Anterior cingulate cortex (tissue), 58 donors: ENCODE measurements at regions not wholly inside any gene's neighbourhood (a gene's known extent, or its start where the extent isn't known, plus 50 kb on each side); places are given as distances from the start of the nearest gene placed in this dataset.

ENCODE experiments used
- DNase-seq, 58 donors: peaks; one replicate each; lab custom pipeline; 2025; lab: John Stamatoyannopoulos, UW

DNA sequence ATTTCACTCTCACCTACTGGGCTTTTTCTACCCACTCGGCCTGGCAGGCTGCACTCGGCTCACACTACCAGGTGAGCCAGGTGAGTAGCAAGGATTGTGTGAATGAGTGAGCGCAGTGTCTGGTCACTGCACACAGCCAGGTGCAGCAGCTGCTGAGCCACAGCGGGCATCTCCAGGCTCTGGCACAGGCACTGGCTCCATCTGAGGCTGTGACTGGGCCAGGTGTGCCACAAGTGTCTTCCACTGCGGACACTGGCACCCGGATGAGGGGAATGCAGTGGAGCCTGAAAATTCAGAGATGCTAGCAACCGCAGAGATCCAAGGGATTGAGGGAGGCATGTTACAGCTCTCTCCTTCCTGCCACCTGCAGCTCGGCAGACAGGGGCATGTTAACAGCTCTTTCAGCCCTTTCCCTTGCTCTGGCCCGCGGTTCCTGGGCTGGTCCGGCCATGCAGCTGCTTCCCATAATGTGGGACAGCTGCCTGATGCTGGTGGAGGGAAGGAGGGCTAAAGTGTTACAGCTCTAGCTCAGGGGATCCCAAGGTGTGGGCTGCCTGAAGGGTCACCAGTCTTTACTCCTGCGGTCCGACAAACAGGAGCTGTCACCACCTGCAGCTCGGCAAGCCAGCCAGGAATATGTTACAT is 1038.3 kb downstream of the AMY1C start:
- DNase-seq: no peak

DNA sequence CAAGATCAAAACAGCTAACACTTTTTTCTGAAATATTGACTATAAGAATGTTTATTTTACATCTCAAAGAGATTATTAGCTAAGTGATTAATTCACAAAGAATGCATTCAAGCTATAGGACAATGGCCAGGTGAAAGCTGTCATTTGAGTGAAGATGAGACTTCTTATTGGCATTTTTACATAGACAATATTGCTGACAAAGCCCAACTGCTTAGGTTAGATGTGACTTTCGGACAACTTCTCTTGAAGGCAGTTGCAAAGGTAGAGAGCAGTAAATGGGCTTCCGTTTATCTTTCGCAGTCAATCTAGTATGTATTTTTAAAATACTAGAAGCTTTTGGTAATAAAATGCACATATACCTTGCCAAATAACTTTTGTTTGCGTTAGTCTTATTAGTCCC is 1041.3 kb downstream of the AMY1C start:
- DNase-seq: no peak

DNA sequence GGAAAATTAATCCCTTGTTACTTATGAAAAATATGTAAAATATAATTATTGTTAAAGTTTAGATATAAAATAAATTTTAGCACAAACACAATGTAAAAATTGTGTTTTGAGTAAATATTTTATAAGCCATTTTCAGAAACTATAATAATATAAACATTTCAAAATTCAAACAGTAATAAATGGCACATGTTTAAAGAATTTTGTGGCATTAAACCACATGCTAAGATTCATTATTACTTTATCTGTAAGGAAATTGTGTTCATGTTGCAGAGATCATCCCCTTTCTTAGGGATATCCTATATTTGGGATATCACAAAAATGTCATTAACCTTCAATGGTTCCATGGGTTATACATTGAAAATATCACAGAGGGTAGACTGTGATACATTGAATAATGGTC is 1044.3 kb downstream of the AMY1C start:
- no peak for DNase-seq

DNA sequence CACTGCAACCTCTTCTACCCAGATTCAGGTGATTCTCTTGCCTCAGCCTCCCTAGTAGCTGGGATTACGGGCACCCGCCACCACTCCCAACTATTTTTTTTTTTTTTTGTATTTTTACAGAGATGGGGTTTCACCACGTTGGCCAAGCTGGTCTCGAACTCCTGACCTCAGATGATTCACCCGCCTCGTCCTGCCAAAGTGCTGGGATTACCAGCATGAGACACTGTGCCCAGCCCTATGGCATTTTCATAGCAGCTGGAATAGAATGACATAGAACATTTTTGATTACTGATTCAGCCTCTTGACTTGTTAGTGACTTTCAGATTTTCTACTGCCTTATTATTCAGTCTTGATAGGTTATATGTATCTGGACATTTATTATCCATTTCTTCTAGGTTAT is 1046.2 kb downstream of the AMY1C start:
- no peak for DNase-seq

DNA sequence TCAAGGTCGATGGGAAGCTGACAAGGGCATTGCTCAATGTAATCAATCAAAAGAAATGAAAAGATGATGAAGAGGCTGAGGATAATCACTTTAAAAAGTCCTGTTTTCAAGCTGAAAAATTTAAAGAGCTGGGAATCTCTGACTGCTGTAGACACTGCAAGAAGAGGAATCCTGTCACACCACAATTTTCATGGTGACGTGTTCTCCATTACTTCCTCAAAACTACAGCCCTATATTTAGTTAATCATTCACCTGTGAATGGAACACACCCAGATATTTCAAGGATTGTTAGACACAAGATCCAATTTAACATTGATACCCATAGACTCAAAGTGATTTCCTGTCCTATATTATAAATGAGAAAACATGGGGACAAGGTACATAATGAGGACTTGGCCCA is 1048.3 kb downstream of the AMY1C start:
- no peak for DNase-seq

DNA sequence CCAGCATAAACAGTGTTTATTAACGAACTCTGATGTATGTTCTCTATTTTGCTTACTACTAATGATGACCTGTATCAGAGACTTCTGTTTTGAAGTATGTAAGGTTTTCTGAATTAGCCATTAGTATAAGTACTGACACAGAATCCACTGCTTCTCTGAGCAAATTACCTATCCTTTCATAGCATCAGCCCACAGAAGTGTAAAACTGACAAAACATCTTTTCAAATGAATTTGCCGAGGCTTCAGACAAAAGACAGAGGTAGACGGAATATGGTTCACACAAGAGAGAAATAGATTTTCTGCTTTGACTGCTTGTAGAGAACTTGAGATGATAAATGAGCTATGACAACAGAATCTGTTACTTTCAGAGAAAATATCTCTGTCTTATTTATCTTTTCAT is 1051.6 kb downstream of the AMY1C start:
- DNase-seq: no peak

DNA sequence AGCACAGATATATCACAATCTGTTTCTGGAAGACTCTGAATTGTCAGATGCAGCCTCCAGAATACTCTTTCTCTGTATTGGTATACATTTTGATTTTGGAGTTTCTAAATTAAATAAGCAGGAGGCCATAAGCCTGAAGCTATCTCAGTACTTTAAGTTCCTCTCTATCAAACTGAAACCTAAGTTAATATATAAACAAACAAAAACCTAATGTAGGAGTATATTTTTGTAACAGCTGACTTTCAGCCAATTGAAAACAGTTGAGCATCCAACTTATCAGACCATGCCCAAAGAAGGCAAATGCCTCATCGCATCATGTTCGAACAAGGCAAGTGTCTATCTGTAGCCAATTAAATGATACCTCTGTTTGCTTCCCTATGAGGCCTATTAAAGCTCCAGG is 1054.4 kb downstream of the AMY1C start:
- DNase-seq: no peak

DNA sequence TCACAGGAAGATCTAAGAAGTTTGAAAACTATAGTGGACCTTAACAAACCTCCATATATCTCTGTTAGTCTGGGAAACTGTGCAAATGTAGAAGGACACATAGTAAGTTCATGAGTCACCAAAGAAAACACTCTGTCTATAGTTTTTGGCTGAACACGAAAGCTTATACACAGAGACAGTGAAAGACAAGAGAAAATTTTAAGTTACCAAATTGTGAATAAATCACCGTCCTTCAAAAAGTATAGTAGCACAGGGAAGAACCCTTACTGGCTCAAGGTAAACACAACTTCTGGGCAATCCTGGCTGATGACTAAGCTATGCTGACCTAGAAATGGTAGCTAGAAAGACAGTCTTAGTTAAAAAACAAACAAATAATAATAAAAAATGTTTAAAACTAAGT is 1057.9 kb downstream of the AMY1C start:
- DNase-seq: no peak

DNA sequence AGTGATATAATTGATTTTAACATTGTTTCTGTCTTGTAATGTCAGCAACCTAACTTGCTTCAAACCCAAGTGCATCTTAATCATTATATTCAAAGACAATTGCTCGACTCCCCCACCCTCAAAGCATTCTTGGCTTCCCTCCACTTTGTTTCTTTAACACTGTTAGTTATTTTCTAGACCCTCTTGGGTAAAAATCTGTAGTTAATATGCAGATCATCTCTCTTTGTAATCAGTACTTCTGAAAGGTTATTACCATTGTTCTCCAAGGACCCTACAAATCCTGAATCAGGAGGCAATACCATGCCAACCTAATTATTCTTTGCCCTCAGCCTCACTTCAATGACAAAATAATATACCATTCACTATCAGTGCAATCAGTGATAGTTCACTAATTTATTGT is 1075.7 kb downstream of the AMY1C start:
- no peak for DNase-seq

DNA sequence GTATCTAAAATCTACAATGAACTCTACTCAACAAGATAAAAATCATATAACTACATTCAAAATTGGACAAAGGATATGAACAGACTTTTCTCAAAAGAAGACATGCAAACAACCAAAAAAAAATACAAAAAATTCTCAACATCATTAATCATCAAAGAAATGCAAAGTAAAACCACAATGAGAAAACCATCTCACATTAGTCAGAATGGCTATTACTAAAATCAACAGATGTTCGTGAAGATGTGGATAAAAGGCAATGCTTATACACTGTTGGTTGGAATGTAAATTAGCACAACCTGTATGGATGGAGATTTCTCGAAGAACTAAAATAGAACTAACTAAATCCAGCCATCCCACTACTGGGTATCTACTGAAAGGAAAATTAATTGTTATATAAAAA is 1080.8 kb downstream of the AMY1C start:
- DNase-seq: no peak

DNA sequence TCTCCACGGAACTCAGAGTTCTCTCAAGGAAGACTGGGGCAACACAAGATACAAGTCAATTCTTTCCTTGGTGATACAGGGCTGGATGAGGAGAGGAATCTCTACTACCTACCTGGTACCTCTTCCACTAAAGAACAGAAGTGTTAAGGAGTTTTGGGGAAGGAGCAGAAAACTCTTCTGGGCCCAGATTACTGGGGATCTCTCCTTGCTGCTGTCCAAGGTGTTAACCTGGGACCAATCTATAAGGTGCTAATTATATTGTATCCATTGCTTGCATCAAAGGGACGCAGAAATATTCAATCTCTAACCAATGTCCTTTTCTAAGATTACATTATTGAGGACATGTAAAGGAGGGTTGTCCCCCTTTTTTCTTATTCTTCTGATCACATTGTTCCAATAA is 1102.5 kb downstream of the AMY1C start:
- DNase-seq: no peak

DNA sequence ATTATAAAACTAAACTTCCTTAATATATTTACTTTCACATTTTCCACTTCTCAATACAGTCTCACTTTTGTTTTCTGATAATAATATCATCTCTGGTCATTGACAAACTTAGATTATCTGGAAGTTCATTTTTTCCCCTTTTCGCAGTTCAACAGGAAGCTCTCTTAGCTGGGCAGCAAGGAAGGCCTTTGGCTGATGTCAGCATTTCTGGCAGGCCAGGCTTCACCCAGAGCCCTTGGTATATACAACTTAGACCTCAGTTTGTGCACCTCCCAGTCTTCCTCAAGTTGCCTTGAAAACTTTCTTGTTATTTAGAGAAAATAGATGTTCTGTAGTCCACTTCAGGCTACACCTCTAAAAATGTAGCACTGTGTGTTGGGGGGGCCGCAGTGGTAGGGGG is 1103.6 kb downstream of the AMY1C start:
- DNase-seq: no peak

DNA sequence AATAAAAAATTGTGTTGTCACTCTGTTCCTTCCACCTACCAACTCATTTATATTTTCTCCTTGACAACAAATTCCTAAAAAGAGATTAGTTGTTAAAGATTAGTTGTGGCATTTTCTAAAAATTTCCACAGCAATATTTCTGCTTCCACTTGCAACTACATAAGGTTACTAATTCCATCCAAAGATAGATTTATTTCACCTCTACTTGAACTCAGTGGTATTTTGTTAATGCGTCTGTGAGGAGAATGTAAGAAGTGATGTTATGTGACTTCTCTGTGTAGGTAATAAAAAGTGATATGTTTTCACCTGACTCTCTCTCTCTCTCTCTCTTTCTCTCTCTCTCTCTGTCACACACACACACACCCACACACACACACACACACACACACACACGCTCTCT is 1104.8 kb downstream of the AMY1C start:
- no peak for DNase-seq

DNA sequence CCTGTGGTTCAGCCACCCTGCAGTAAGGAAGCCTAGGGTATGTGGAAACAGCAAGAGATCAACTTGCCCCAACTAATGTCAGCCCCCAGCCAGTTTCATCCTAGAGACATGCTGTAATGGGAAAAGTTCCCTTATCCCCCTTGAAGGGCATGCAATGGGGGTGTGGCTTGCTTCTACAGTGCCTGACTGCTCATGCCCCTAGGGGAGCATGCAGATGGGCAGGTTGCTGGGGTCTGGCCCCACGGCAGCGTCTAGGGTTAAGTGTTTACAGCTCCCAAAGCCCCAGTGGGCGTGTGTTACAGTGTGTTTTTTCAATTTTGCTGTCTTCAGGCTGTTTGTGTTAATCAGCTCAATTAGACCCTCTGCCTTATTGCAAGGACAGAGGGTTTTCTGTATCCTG is 1105.9 kb downstream of the AMY1C start:
- DNase-seq: no peak

DNA sequence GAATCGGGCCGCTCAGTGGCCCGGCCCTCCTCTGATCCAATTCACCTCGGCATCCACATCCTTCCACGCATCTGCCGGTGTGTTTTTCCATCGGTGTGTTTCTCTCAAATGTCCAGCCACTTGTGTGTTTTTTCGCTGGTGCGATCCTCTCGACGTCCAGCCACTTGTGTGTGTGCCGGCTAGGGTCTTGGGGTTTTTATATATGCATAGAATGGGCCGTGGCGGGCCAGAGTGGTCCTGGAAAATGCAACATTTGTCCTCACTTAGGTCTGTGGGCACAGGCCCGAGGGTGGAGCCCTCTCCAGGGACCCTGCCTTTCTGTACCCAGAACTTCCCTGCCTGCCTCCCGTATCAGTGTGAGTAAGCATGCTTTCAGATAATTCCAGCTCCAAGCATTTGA is 1106.4 kb downstream of the AMY1C start:
- DNase-seq: no peak

DNA sequence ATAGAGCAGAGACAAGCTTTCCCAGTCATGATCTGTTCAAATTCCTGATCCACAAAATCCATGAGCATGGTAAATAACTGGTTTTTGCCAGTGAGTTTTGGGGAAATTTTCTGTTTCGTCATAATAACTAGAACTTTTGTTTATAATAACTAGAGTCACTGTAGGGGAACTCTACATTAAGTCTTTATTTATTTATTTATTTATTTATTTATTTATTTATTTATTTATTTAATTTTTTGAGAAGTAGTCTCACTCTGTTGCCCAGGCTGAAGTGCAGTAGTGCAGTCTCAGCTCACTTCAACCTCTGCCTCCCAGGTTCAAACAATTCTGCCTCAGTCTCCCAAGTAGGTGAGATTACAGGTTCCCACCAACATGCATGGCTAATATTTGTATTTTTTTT is 1106.8 kb downstream of the AMY1C start:
- no peak for DNase-seq

DNA sequence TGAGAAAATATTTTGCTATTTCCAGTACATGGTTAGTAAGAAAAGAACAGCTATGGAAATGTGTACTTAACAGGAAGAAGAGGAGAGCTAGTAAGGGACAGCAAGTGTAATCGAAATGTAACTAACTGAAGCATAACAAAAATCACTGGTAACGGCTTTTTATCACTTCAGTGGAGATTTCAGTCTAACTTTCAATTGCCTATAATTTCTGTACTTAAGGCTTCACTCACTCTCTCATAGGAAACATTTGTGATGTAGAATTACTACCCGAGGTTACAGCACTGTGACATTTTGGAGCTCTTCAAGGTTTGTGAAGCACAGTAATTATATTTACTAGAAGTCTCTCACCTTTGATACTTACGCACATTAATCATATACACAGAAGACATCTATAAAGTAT is 1119.1 kb downstream of the AMY1C start:
- DNase-seq: no peak

DNA sequence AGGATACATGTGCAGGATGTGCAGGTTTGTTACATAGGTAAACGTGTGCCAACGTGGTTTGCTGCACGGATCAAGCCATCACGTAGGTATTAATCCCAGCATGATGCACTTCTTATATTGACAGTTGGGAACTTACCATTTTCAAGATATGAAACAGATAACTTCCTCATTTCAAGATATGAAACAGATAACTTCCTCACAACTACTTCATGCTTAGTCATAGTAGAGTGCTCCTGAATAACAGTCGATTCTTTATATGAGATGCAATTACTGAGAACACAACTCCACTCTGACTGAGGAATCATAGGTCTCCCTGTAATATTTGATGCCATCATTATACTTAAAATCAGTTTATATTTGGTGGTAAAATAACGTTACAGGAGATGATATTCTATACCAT is 1124.3 kb downstream of the AMY1C start:
- no peak for DNase-seq

DNA sequence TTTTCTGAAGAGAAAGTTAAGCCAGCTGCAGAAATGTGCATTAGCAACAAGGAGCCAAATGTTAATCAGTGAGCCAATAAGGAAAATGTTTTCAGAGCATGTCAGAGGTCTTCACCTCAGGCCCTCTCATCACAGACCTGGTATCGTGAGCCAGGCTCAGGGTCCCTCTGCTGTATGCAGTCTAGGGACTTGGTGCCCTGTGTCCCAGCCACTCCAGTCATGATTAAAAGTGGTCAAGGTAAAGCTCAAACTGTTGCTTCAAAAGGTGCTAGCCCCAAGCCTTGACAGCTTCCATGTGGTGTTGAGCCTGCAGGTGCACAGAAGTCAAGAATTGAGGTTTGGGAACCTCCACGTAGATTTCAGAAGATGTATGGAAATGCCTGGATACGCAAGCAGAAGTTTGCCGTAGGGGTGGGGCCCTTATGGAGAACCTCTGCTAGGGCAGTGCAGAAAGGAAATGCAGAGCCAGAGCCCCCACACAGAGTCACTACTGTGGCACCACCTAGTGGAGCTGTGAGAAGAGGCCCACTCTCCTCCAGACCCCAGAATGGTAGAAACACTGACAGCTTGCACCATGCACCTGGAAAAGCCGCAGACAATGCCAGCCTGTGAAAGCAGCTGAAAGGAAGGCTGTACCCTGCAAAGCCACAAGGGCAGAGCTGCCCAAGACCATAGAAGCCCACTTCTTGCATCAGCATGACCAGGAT is 1128.7 kb downstream of the AMY1C start:
- no peak for DNase-seq

DNA sequence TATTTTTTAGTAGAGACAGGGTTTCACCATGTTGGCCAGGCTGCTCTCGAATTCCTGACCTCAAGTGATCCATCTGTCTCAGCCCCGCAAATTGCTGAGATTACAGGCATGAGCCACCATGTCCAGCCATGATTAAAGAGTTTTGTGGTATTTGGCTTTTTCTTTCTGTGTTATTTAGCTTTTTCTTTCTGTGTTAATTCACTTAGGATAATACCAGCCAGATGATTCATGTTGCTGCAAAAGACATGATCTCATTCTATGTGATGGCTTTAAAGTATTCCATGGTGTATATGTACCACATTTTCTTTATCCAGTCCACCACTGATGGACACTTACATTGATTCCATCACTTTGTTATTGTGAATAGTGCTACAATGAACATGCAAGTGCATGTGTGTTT is 1135.2 kb downstream of the AMY1C start:
- no peak for DNase-seq

DNA sequence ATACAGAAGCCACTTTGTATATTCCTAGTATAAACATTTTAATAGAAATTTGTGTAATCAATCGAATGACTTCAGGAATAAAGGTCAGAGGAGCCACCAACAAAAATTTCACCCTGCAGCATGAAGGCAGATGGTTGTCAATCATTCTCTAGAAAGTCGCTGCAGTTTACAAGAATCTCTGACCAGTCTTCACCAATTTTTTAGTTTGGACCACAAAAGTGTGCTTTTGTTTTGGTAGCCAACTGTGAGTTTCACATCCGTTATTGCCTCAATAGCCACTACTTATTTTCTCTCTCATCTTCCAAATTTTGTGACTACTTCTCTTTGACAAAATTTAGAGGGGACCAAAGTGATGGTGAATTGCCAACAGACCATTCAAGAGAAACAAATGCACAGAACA is 1155.6 kb downstream of the AMY1C start:
- no peak for DNase-seq

DNA sequence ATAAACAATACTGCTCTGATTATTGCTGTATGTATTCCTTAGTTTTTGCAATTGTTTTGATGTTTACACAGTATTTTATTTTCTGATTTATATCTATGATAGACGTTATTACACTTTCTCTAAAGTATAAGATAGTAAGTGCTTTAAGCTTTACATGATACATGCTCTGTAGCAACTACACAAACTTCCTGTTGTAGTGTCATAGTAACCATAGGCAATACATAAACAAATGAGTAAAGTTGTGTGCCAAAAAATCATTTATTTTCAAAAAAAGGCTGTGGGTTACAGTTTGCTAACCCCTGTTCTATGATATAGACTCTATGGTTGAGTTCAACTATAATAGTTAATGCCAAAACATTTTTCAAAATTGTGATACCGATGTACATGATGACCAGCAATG is 1156.4 kb downstream of the AMY1C start:
- DNase-seq: no peak

DNA sequence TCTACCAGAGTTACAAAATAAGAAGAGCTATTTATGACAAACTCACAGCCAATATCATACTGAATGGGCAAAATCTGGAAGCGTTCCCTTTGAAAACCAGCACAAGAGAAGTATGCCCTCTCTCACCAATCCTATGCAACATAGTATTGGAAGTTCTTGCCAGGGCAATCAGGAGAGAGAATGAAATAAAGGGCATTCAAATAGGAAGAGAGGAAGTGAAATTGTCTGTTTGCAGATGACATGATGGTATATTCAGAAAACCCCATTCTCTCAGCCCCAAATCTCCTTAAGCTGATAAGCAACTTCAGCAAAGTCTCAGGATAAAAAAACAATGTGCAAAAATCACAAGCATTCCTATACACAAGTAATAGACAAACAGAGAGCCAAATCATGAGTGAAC is 1169.5 kb downstream of the AMY1C start:
- no peak for DNase-seq
